Omental fat pad (tissue), 3 donors: ENCODE measurements at regions not wholly inside any gene's neighbourhood (a gene's known extent, or its start where the extent isn't known, plus 50 kb on each side); places are given as distances from the start of the nearest gene placed in this dataset.
"Not testable (repeated sequence)": the region's sequence is repeated elsewhere in the genome, so short reads cannot be mapped to it uniquely, and the experiment has no call there.

Source experiments
- ATAC-seq: fragments of 150-250 bp; one replicate; pipeline ENCODE4 v1.9.1; 2016; ENCODE audit warnings: mild to moderate bottlenecking, moderate library complexity; ENCODE audit not compliant: low FRiP score
- DNase-seq: peaks from one replicate; pipeline ENCODE4 v3.0.0-alpha.2; 2019; ENCODE audit warnings: low spot score
- TF ChIP-seq, protein P1 (sequence below), 3 donors: fragments of 450-650 bp; IDR thresholded peaks; one replicate each; pipeline ENCODE4 v1.5.1; 2016 to 2017; ENCODE audit warnings: antibody characterized with exemption in 3 of 3, mild to moderate bottlenecking in 3 of 3, moderate library complexity in 2 of 3

- no peak for DNase-seq
- TF ChIP-seq, protein P1, sequence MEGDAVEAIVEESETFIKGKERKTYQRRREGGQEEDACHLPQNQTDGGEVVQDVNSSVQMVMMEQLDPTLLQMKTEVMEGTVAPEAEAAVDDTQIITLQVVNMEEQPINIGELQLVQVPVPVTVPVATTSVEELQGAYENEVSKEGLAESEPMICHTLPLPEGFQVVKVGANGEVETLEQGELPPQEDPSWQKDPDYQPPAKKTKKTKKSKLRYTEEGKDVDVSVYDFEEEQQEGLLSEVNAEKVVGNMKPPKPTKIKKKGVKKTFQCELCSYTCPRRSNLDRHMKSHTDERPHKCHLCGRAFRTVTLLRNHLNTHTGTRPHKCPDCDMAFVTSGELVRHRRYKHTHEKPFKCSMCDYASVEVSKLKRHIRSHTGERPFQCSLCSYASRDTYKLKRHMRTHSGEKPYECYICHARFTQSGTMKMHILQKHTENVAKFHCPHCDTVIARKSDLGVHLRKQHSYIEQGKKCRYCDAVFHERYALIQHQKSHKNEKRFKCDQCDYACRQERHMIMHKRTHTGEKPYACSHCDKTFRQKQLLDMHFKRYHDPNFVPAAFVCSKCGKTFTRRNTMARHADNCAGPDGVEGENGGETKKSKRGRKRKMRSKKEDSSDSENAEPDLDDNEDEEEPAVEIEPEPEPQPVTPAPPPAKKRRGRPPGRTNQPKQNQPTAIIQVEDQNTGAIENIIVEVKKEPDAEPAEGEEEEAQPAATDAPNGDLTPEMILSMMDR (IDR thresholded peaks at IDR 0.05): no peak
- ATAC-seq: no peak
These were observed 199.7 kb upstream of the NECTIN3 start for GRCh38 chr3:110871869-110872268.

DNA sequence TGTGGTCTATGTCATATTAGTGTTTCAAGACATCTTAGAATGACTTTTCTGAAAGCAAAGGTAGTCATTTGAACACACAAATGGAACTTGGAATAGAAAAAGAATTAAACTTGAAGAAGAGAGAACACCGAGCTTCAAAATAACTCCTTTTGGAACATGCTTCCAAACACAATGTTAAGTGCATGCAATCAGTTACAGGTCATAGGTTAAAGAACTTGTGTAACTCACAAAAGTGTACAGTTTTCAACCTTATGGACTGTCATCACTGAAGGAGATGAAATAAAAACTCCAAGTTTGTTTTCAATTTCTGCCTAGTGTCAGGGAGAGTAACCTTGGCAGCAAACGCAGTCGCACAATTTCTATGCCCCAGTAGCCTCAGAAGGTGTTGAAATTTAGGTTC, 192.9 kb upstream of the NECTIN3 start:
- TF ChIP-seq, protein P1 (IDR thresholded peaks at IDR 0.05): no peak
- DNase-seq (no peak), ATAC-seq (no peak)

DNA sequence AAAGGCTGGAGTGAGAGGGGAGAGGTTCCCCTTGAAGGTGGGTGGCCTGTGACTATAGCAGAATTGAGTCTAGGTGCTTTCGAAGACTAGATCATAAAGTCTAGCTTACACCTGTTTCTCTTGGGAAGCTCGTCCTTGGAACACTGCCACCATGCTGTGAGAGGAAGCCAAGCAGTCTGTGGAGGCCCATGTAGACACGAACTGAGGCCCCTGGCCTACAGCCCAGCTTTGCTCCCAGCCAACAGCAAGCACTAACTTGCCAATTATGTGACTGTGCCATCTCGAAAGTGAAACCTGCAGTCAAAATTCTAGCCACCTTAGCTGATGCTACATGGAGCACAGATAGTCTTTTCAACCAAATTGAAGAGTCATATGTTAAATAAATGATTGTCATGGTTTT, 190.5 kb upstream of the NECTIN3 start:
- TF ChIP-seq, protein P1 (IDR thresholded peaks at IDR 0.05): no peak
- ATAC-seq (no peak), DNase-seq (no peak)

GRCh38 chr3:110886222-110886893, 185.3 kb upstream of the NECTIN3 start:
- DNase-seq: no peak
- ATAC-seq: no peak
- TF ChIP-seq, protein P1 (IDR thresholded peaks at IDR 0.05): no peak

GRCh38 chr3:110887176-110887575, 184.4 kb upstream of the NECTIN3 start:
- TF ChIP-seq, protein P1 (IDR thresholded peaks at IDR 0.05): no peak
- ATAC-seq: no peak
- DNase-seq: no peak

- DNase-seq, ATAC-seq: not testable (repeated sequence)
These were observed 182.8 kb upstream of the NECTIN3 start for GRCh38 chr3:110888625-110889375.

- ATAC-seq, DNase-seq: not testable (repeated sequence)
These were observed 182.3 kb upstream of the NECTIN3 start for GRCh38 chr3:110889376-110889699.

- DNase-seq (no peak), ATAC-seq (no peak)
- TF ChIP-seq, protein P1 (IDR thresholded peaks at IDR 0.05): no peak
These were observed 177.0 kb upstream of the NECTIN3 start for GRCh38 chr3:110894574-110894973.
